DMS53 treated with DMSO at 0.1 percent for 48 hours (cell line): ENCODE measurements at regions not wholly inside any gene's neighbourhood (a gene's known extent, or its start where the extent isn't known, plus 50 kb on each side); places are given as distances from the start of the nearest gene placed in this dataset.

Experiments used
- DNase-seq: peaks from one replicate; lab custom pipeline; 2025; ENCODE audit not compliant: unreplicated experiment; lab: John Stamatoyannopoulos, UW

DNA sequence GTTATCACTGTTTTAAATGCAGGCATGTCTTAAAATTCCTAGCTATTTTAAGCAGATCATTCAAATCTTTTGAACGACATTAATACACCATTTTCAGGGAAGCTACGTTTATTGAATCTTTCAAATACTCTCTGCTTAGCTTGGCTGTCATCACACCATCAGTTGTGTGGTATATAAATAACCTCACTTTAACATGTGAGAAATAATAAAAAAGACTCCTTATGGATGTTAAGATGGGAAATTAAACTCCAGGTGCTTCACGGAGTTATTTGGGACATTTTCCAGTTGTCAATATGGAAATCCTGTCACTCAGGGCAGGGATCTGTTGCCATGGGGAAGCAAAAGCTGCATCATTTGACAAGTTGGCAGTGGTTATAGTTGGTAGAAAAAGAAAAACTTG, 649.2 kb upstream of the CDH2 start:
- no peak for DNase-seq

DNA sequence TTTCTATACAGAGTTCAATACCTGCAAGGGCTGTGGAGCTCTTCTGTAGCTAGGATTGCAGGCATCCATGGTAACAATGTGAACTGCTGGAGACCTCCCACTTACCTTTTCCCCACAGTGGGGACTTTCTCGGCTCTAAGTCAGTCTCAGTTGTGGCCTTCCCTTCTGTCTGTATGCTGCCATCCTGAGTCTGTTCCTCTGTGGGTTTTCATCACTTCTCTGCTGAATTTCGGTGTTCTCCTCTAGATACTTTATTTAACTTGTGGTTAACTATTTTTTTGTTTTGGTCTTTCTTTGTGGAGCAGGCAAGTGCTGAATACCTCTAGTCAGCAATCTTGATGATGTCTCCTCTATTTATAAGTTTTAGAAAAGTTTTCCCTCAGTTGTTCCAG, 647.2 kb upstream of the CDH2 start:
- DNase-seq, result no peak

DNA sequence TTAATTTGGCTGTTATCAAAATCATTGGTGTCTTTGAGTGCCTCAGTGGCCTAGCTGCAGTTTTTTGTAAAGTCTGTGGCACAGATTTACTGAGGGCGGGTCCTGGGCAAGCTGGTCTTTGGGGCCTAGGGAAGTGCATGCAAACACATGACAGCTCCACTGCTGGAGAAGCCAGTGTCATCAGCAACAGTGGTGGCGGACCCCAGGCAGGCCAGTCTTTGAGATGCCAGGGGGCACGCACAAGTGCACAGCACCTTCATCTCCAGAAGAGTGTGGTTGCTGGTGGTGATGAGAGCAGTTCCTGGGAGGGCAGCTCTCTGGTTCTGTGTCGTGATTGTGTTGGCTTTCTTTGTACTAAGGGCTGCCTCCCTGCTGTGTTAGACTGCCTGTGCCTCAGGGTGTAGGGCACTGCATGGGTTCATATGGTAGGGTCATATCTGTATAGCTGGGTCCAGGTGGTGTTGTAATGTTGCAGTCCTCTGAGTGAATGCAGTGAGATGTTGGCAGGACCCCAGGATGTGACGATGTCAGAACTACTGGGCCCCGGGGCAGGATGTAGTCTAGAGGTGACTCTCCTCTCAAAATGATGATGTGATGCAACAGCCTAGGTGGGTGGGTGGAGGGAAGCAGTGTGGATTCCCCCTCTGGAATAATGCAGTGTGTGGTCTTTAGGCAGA, 646.7 kb upstream of the CDH2 start:
- DNase-seq, result no peak

DNA sequence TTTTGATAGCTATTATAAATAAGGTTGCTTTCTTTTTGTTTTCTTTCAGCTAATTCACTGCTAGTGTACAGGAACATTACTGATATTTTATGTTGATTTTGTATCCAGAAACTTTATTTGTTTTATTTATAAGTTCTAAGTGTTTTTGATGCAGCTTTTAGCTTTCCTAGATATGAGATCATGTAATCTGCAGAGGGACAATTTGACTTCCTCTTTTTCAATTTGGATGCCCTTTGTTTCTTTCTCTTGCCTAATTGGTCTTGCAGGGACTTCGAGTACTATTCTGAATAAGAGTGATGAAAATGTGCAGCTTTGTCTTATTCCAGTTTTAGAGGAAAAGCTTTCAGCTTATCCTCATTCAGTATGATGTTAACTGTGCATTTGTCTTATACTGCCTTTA, 643.4 kb upstream of the CDH2 start:
- no peak for DNase-seq

DNA sequence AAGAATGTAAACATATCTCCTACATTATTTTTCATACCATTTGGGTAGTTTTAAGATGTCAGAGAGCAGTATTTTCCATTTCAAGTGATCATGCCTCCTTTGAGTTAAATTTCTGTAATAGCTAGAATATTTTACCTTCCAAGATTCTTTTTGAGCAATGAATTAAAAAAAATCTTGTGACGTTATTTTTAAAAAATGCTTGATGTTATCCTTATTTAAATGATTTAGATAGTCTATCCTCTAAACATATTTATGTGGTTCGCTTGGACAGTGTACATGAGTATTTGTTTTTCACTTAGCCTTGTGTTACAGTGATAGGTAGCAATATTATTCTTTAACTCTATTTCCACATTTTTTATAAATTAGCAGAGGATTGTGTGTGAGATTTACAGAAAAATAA, 639.2 kb upstream of the CDH2 start:
- no peak for DNase-seq

DNA sequence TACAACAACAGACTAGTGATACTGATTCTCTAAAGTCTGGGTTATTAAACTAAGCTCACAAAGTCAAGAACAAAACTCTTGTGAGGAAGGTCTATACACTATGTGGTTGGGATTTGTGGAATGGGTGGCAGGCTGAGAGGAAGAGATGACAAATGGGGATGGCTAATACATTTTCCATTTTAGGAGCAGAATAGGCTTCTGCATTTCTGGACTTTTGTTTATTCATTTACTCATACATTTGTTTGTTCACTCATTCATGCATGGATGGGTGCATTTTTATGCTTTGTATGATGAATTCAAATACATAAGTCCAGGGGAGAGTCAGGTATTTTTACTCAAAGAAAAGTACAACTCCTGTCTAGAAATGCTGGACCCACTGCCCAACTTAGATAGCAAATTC, 637.4 kb upstream of the CDH2 start:
- DNase-seq, result peak; percentile 69

DNA sequence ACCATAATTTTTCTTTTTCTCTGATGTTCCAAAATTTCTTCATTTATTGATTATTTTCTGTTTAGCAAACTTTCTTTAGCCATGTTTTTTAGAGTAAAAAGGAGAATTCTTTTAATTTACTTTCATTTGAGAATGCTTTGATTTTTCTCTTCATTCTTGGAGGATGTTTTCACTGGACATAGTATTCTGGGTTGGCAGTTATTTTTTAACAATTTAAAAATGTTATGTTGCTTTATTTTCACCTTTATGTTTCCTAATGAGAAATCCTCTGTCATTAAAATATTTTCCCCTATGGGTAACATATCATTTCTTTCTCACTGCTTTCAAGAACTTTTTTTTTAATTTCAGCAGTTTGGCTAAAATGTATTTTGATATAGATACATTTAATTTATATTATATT, 631.4 kb upstream of the CDH2 start:
- no peak for DNase-seq

DNA sequence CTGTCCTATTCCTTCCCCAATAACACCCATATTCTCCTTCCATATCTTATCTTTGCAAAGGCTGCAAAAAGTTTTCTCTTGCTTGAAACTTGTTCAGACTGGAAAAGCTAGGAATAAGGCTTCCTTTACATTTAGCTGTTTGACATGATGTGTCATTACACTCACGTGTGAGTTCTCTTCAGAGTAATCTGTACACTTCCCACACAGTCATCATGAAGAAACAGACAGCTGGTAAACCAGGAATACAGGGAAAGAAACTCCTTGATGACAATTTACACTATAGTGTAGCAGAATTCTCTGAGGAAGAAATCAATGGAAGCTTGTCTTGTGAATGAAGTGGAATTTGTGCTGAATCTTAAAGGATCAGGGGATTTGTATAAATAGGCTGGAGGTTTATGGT, 628.6 kb upstream of the CDH2 start:
- DNase-seq, result no peak

DNA sequence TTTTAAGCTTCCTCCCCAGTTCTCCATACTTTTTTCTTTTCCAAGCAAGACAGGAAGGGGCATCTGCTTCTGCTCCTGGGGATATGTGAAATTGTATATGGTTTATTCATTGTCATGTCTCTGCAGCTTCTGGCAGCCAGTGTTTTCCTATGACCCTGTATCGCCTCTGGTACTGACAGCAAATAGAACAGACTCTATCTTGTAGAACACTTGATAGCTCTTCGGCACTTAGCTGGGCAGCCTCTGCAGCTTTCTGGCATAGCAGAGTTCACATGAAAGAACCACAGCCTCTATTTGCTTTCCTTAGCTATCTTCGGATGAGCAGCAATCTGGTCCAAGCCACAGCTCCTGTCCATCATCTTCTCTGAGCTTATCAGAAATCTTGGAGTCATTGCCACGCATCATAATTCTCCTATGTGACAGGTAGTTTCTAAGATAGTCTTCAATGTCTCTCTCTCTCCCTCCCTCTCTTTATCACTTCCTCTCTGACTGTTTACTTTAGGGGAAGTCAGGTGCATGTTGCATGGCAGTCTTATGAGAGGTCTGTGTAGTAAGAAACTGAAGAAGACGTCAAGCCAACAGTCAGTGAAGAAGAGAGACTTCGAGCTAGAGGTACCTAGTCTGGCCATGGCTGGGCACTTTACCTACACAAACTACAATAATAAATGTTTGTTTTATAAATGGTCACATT, 627.7 kb upstream of the CDH2 start:
- DNase-seq, result no peak

DNA sequence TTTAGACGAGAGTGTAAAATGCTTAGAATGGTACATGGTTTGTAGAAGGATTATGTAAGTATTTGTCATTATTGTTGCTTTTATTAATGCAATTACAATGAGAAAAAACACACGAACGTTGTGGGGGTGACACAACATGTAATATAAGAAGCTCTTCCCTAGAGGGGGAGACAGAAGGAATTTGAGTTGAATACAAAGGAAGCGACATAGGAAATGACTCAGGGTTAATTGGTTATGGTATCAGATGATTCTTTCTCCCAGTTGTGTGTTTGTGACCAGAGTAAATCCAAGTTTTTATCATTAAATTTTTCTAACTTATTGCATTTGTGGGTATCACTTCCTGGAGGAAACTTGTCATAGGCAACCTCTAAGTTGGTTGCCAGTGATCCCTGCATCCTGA, 625.6 kb upstream of the CDH2 start:
- DNase-seq, result no peak

DNA sequence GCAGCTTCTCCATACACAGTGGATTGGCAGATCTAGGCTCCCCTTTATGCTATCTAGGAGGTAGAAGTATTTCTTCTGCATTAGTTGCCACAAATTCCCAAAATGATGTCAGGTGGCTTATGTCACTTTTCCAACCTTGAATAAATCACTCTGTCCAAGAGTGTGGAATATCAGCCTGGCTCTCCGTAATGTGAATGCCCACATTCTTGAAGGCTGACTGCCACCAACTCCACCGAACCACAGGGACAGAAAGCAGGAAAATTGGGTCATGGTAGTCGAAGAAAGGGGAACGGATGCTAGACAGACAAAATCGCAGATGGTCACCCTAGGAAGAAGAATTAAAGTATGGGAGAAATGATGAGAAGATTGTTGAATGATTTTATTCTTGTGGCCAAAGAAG, 624.9 kb upstream of the CDH2 start:
- no peak for DNase-seq

DNA sequence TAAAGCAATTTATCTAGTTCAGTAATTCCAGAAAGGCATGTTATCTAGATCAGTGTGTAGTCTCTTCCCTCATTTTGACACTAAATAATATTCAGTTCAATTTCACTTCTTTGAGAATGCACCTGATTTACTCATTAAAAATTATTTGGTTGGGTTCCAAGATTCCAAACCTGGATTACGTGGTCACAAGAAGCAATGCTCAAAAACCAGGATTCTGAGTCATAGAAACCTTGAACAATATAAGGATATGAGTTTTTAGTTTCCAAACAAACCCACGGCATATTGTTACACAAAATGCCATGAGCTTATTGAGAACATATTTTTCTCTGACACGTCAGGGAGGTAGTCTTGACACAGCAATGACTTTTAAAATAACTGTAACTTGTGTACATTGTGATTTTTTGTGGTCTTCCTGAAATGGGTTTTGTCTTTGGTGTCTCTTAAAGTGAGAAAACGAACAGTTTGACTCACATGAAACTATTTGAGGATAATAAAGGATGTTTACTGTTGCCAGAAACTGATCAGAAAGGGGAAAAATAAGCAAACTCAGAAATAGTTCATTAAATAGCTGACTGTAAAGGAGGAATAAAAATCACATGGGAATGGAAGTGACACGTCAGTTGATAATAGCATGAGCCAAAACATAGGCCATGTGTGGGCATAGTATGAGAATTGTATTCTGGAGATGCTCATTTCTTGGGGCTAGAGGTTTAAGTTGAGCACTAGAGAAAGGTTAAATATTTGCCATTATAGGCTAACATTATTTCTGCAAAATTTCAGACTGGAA, 617.7 kb upstream of the CDH2 start:
- DNase-seq, result no peak

DNA sequence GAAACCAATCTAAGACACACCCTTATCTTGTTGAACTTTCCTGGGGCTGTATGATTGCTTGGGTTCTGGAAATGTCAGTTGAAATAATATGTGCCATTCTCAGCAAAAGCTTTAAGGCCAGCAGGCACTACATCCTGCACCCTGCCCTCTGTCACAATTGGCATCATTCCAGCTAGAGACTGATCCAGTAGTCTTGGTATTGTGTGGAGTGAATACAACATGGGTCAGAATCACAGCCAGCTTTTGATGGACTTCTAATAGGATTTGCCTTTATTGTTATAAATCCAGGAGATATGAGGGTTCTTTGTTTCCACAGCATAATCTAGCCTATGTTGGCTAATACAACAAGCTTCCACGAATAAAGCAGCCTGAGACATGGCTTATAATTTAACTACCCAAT, 617.0 kb upstream of the CDH2 start:
- no peak for DNase-seq

DNA sequence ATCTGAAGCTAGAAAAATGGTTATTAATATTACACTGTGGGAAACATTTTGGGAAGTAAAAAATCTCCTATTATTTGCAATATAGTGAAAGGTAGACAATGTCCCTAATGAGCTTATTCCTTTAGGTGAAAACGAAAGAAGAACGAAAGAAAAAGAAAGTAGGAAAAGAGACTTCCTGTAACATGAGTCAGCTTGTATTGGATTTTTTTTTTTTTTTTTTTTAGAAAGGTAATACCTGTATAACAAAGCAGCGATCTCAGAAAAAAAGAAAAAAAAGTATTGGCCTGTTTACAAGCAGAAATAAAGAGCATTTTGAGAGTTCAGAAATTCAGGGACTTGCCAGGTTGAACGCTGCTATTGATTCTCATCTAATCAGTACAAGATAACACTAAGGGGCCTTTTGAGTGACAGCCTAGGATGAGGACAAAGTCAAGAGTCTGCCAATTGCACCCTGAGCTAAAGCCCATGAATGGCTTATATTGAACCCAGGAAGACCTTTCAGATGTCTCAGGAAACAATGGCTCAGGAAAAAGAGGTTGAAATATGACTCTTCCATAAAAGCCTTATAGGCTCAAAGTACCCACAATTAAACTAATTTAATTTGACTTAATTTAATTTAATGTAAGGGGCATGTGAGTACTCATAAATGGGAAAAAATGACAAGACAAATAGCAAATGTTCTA, 615.6 kb upstream of the CDH2 start:
- DNase-seq, result peak; percentile 25

DNA sequence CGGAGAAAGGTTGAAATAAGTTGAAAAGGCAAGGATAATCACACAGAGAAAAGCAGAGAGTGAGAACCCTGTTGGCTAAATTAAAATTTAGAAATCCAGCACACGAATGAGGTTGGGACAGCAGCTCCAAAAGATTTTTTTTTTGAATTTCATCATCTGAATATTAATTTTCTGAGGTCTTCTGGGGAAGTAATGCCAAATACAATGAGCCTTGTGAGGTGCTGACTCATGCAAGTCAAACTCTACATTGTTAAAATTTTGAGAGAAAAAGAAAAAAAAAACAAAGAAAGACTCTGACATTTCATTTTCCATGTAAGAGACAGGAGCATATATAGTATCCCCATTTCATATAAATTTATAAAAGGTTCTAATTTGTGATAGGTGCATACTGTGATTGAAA, 614.2 kb upstream of the CDH2 start:
- no peak for DNase-seq

DNA sequence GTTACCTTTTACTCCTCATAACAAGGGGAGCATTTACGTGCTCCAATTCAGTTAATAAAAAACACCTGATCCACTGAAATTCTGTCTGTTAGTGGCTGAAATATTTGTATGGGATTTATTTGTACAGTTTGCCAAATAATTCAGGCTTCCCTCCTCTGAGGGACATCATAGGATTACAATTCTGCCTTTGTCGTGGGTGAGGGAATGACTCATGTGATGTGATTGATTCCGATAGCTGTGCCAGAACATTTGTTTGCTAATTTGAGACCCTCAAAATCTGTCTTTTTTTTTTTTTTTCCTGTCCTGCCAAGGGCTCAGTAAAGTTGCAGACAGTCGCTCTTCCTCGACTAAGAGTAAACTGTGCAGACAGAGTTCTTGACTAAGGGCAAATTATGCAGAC, 612.6 kb upstream of the CDH2 start:
- no peak for DNase-seq

DNA sequence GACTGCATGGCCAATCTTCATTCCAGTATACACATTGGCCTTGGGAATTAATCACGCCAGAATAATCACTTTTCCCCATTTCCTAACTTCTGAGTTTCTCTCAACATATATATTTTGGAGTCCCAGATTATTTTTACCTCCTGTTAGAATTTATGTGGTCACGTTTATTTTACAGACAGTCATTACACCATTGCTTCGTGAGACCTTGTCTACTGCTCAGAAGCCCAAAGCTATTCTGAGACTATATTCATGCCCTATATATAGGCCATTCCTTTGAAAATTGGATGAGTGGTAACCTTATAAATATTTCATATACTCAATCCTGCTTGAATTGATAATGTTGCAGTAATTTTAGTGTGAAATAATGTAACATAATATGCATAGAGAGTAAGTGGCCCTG, 610.0 kb upstream of the CDH2 start:
- DNase-seq, result no peak

DNA sequence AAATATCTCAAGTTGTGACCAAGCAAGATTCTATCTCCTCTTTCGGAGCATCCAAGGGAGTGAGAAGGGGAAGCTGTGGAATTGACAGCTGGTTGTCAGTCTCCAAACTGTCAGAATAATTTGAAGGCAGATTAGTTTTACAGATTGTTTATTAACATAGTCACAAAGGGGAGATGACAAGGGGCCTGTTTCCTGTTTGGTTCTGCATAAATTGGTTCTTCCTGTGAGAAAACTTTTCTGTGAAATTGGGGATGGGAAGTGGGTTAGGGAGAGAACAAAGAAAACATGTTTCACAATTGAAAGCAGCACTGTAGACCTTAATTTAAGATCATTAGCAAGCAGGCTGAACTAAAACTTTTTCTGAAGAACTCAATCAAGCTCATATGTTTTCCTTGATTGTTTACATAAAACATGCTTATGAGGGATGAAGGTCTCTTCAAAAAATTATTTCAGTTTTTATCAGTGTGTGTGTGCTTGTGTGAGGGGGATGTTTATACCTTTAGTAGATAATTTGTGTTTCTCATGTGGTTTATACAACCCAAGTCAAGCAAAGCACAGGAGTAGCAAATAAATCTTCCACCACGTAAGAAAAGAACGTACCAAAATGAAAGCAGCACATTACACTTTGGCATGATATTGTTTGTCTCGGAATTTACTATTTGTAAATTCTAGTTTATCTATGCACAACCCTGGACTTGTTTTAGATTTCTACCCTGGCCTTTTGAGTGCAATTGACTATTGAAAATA, 604.9 kb upstream of the CDH2 start:
- no peak for DNase-seq

DNA sequence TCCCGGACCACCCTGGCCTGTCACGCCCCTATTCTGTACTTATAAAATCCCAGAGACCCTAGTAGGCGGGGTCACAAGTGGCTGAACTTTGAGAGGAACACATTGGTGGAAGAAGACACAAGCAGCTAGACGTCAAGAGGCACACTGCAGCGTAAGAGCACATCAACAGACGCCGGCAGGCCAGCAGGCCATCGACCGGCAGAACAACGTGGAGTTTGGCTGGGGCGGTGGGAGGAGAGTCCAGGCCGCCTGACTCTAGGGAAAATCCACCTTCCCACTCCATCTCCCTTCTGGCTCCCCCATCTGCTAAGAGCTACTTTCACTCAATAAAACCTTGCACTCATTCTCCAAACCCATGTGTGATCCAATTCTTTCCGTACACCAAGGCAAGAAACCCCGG, 601.8 kb upstream of the CDH2 start:
- no peak for DNase-seq

DNA sequence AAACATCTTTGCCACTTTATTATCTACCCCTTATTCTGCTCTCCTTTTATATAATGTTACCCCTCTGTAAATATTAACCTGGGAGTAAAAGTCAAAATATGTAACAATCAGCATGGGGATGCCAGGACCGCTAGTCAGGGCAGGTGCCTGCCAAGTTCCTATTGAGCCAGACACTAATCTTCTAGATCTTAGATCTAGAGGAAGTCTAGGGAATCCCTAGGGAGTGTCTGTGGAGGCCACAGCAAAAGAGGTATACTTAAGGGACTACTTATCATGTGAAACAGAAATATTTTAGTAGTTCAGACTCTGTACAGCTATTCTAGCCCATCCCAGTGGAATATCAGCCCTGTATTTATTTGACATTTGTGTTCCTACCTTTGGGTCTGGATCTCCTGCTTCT, 600.8 kb upstream of the CDH2 start:
- no peak for DNase-seq

DNA sequence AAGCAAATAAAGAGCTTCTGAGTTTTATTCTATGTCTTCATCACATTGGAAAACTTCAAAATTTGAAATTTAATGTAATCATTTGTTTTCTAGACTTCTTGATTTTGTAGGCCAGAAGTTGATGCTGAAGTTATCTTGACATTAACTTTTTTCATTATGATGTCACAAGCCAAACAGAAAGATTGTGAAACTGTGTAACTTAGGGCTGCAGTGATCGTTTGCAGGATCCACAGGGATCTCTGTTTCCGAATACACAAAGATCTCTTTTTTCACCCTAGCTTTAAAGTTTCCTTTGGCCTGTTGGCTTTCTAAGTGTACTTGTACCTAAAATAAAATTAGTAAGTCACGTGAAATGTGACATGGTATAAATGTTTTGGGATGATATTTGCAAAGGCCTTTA, 594.9 kb upstream of the CDH2 start:
- DNase-seq, result no peak
